ENCODE measurements at regions not wholly inside any gene's neighbourhood (a gene's known extent, or its start where the extent isn't known, plus 50 kb on each side); places are given as distances from the start of the nearest gene placed in this dataset.
"Not testable (repeated sequence)": the region's sequence is repeated elsewhere in the genome, so short reads cannot be mapped to it uniquely, and the experiment has no call there.

- DNase-seq (ENCODE audit: low read depth), result no peak
- H3K4me3 ChIP-seq (ENCODE audit: low read length), result no peak overlapping the region
- TF ChIP-seq CTCF (conservative IDR thresholded peaks at IDR 0.05; ENCODE audit: low read length), result no peak
Measured at GRCh38 chr9:29144476-29144875, 1571.2 kb upstream of the C9orf72 start.

GRCh38 chr9:29150606-29151005, 1577.3 kb upstream of the C9orf72 start:
- TF ChIP-seq CTCF (conservative IDR thresholded peaks at IDR 0.05; ENCODE audit: low read length), result no peak
- H3K4me3 ChIP-seq (ENCODE audit: low read length), result no peak overlapping the region
- DNase-seq (ENCODE audit: low read depth), result no peak

GRCh38 chr9:29160763-29161353, 1587.6 kb upstream of the C9orf72 start:
- no peak for DNase-seq (ENCODE audit: low read depth)
- no peak overlapping the region for H3K4me3 ChIP-seq (ENCODE audit: low read length)
- no peak for TF ChIP-seq CTCF (conservative IDR thresholded peaks at IDR 0.05; ENCODE audit: low read length)

- no peak for TF ChIP-seq CTCF (conservative IDR thresholded peaks at IDR 0.05; ENCODE audit: low read length)
- no peak for DNase-seq (ENCODE audit: low read depth)
Measured at GRCh38 chr9:29174136-29174535, 1600.9 kb upstream of the C9orf72 start.

GRCh38 chr9:29176231-29176630, 1603.0 kb upstream of the C9orf72 start:
- TF ChIP-seq CTCF (conservative IDR thresholded peaks at IDR 0.05; ENCODE audit: low read length), result no peak
- H3K4me3 ChIP-seq (ENCODE audit: low read length), result no peak overlapping the region

More at GRCh38 chr9:29174136-29174535, 1600.9 kb upstream of the C9orf72 start:
- H3K4me3 ChIP-seq (ENCODE audit: low read length), result no peak overlapping the region

GRCh38 chr9:29176786-29177185, 1603.5 kb upstream of the C9orf72 start:
- H3K4me3 ChIP-seq (ENCODE audit: low read length), result no peak overlapping the region
- no peak for TF ChIP-seq CTCF (conservative IDR thresholded peaks at IDR 0.05; ENCODE audit: low read length)
- no peak for DNase-seq (ENCODE audit: low read depth)

More at GRCh38 chr9:29176231-29176630, 1603.0 kb upstream of the C9orf72 start:
- no peak for DNase-seq (ENCODE audit: low read depth)

- no peak for TF ChIP-seq CTCF (conservative IDR thresholded peaks at IDR 0.05; ENCODE audit: low read length)
- DNase-seq (ENCODE audit: low read depth), result no peak
- no peak overlapping the region for H3K4me3 ChIP-seq (ENCODE audit: low read length)
Measured at GRCh38 chr9:29183971-29184370, 1610.7 kb upstream of the C9orf72 start.

GRCh38 chr9:29188771-29189170, 1615.5 kb upstream of the C9orf72 start:
- not testable (repeated sequence) for DNase-seq (ENCODE audit: low read depth)

GRCh38 chr9:29189221-29189620, 1615.9 kb upstream of the C9orf72 start:
- not testable (repeated sequence) for H3K4me3 ChIP-seq (ENCODE audit: low read length); DNase-seq (ENCODE audit: low read depth)

More at GRCh38 chr9:29188771-29189170, 1615.5 kb upstream of the C9orf72 start:
- H3K4me3 ChIP-seq (ENCODE audit: low read length), result not testable (repeated sequence)

All from AG10803 (cell line).